PC-9 (cell line): ENCODE measurements at regions not wholly inside any gene's neighbourhood (a gene's known extent, or its start where the extent isn't known, plus 50 kb on each side); places are given as distances from the start of the nearest gene placed in this dataset.

Experiments used
- BruUV-seq: library from RNA; stranded (reverse); fragments of 400-500 nt; replicated peaks from 2 replicates; lab custom pipeline; 2021; lab: Mats Ljungman, UMichigan
- CTCF ChIA-PET: fragments of 300-600 bp; sonication (Branson Sonifier 250); formaldehyde crosslinking; loops from one replicate; lab custom pipeline; 2022; ENCODE audit warnings: antibody characterized with exemption; lab: Charles Lee
- POLR2A ChIA-PET: fragments of 300-600 bp; sonication (Branson Sonifier 250); formaldehyde crosslinking; loops from one replicate; lab custom pipeline; 2022; ENCODE audit warnings: antibody characterized with exemption; ENCODE audit not compliant: unreplicated experiment; lab: Charles Lee
- DNase-seq, 2 experiments: peaks; one replicate each; pipeline versions ENCODE4 v3.0.0 to v3.0.0-alpha.2; 2015 to 2022; ENCODE audit warnings: mixed read lengths in 1 of 2
- H2AFZ ChIP-seq: fragments of 200-600 bp; sonication (generic); 2 replicates; pipeline ENCODE4 v1.8.1; 2017; ENCODE audit warnings: antibody characterized with exemption
- H3F3A ChIP-seq: fragments of 200-600 bp; sonication (generic); 2 replicates; pipeline ENCODE4 v1.8.1; 2017; ENCODE audit warnings: antibody characterized with exemption, mild to moderate bottlenecking, low read depth; ENCODE audit not compliant: insufficient read depth
- H3K27ac ChIP-seq: fragments of 200-600 bp; sonication (generic); 2 replicates; pipeline ENCODE4 v1.6.1; 2016; ENCODE audit warnings: mixed run types
- H3K27me3 ChIP-seq: fragments of 200-600 bp; sonication (generic); 2 replicates; pipeline ENCODE4 v1.6.1; 2016; ENCODE audit warnings: low read depth, mixed run types; ENCODE audit not compliant: insufficient read depth
- H3K36me3 ChIP-seq: fragments of 200-600 bp; sonication (generic); 2 replicates; pipeline ENCODE4 v1.6.1; 2016; ENCODE audit warnings: low read depth, mixed run types
- H3K4me1 ChIP-seq: fragments of 200-600 bp; sonication (generic); replicated peaks from 2 replicates; pipeline ENCODE4 v1.6.1; 2016; ENCODE audit warnings: mixed run types; ENCODE audit not compliant: insufficient read depth
- H3K4me2 ChIP-seq: fragments of 200-600 bp; sonication (generic); 2 replicates; pipeline ENCODE4 v1.6.1; 2017; ENCODE audit warnings: mixed run types
- H3K4me3 ChIP-seq: fragments of 200-600 bp; sonication (generic); 2 replicates; pipeline ENCODE4 v1.6.1; 2016; ENCODE audit warnings: mixed run types
- H3K79me2 ChIP-seq: fragments of 200-600 bp; sonication (generic); 2 replicates; pipeline ENCODE4 v1.6.1; 2017; ENCODE audit warnings: low read depth, mixed run types
- H3K9me2 ChIP-seq: fragments of 200-600 bp; sonication (generic); 2 replicates; pipeline ENCODE4 v1.8.1; 2017; ENCODE audit warnings: mild to moderate bottlenecking; ENCODE audit not compliant: insufficient read depth
- H3K9me3 ChIP-seq: fragments of 200-600 bp; sonication (generic); 2 replicates; pipeline ENCODE4 v1.8.1; 2016; ENCODE audit warnings: low read depth; ENCODE audit not compliant: insufficient read depth
- H4K20me1 ChIP-seq: fragments of 200-600 bp; sonication (generic); 2 replicates; pipeline ENCODE4 v1.8.1; 2017; ENCODE audit not compliant: insufficient read depth
- EZH2 ChIP-seq: fragments of 200-600 bp; sonication (generic); IDR thresholded peaks from 2 replicates; pipeline ENCODE4 v1.8.0; 2017; ENCODE audit warnings: antibody characterized with exemption, low read depth
- intact Hi-C: fragments of 100-400 bp; cut with micrococcal nuclease; formaldehyde crosslinking; loops from one replicate; pipeline ENCODE4 v1.10.0; 2022; ENCODE audit not compliant: unreplicated experiment
- TF ChIP-seq, protein P1 (sequence below): fragments of 200-600 bp; sonication (generic); conservative IDR thresholded peaks from 2 replicates; pipeline ENCODE4 v1.6.1; 2017; ENCODE audit warnings: mixed run types, antibody characterized with exemption, mild to moderate bottlenecking, moderate library complexity

DNA sequence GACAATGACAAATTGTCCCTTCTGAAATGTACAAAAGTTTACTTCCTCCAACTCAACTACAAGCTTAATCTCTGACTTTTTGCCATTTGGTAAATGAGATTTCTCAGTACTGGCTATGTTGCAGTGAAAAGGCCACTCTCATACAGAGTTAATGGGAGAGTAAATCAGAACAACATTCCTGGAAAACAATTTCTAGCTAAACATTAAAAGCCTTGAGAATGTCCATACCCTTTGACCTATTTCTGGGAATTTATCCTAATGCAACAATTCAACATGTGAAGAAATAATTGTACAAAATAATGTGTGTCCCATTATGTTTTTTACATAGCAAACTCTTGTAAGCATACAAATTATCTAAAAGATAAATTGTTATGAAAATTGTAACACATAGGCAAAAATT lies 56.3 kb upstream of the SPEF2 start:
- intact Hi-C loops = no loop called here
- Histone ChIP-seq H3K9me3 (no peaks in the 10 kb centered on the region; the same call in 1 of the 2 replicates), H3K4me2 (no peak overlapping the region), H2AFZ (no peak overlapping the region), H4K20me1 (no peaks in the 10 kb centered on the region), H3K9me2 (no peaks in the 10 kb centered on the region; the same call in 1 of the 2 replicates), H3K36me3 (no peaks in the 10 kb centered on the region), H3K4me3 (no peak overlapping the region), H3K27ac (no peak overlapping the region), H3F3A (no peaks in the 10 kb centered on the region), H3K79me2 (no peaks in the 10 kb centered on the region), H3K4me1 (no peaks in the 10 kb centered on the region), H3K27me3 (no peaks in the 10 kb centered on the region)
- ChIA-PET CTCF (no interaction called here), POLR2A (no interaction called here)
- no peak for DNase-seq
- TF ChIP-seq, protein P1, sequence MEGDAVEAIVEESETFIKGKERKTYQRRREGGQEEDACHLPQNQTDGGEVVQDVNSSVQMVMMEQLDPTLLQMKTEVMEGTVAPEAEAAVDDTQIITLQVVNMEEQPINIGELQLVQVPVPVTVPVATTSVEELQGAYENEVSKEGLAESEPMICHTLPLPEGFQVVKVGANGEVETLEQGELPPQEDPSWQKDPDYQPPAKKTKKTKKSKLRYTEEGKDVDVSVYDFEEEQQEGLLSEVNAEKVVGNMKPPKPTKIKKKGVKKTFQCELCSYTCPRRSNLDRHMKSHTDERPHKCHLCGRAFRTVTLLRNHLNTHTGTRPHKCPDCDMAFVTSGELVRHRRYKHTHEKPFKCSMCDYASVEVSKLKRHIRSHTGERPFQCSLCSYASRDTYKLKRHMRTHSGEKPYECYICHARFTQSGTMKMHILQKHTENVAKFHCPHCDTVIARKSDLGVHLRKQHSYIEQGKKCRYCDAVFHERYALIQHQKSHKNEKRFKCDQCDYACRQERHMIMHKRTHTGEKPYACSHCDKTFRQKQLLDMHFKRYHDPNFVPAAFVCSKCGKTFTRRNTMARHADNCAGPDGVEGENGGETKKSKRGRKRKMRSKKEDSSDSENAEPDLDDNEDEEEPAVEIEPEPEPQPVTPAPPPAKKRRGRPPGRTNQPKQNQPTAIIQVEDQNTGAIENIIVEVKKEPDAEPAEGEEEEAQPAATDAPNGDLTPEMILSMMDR = no peak
- TF ChIP-seq EZH2 = no peak
- BruUV-seq = no TSS peak

DNA sequence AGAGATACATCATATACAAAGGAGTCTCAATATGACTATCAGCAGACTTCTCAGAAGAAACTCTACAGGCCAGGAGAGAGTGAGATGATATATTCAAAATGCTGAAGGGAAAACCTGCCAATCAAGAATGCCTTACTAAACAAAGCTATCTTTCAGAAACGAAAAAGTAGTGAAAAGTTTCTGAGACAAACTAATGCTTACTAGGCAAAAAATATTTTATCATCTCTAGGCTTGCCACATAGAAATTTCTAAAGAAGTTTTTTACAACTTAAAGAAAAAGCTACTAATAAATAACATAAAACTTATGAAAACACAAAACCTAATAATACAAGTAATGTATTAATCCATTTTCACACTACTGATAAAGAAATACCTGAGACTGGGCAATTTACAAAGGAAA lies 59.9 kb upstream of the SPEF2 start:
- TF ChIP-seq EZH2 = no peak
- TF ChIP-seq, protein P1 = no peak
- Histone ChIP-seq H3K36me3 (no peaks in the 10 kb centered on the region), H3K27me3 (no peaks in the 10 kb centered on the region), H3K4me1 (no peaks in the 10 kb centered on the region), H3K79me2 (no peaks in the 10 kb centered on the region), H3K4me3 (no peak overlapping the region), H3F3A (no peaks in the 10 kb centered on the region), H3K9me3 (no peaks in the 10 kb centered on the region; the same call in 1 of the 2 replicates), H3K9me2 (no peaks in the 10 kb centered on the region; the same call in 1 of the 2 replicates), H3K4me2 (no peak overlapping the region), H4K20me1 (no peaks in the 10 kb centered on the region), H3K27ac (no peak overlapping the region), H2AFZ (no peak overlapping the region)
- BruUV-seq = no TSS peak
- ChIA-PET CTCF (no interaction called here), POLR2A (no interaction called here)
- intact Hi-C loops = no loop called here
- DNase-seq = no peak

DNA sequence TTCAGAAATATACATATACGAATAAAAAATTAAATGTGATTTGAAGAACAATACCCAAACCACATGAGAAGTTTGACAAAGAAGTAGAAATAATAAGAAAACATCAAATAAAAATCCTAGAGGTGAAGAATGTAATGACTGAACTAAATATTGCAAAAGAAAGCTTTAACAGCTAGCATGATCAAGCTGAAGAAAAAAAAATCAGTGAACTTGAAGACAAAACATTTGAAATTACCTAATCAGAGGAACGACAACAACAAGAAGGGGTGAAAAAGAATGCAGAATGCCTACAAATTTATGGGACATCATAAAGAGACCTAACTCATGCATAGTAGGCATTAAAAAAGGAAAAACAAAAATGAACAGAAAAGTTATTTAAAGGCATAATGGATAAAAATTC lies 60.5 kb upstream of the SPEF2 start:
- Histone ChIP-seq H3K27me3 (no peaks in the 10 kb centered on the region), H3K9me3 (no peaks in the 10 kb centered on the region; the same call in 1 of the 2 replicates), H3K4me1 (no peaks in the 10 kb centered on the region), H3K4me2 (no peak overlapping the region), H3K4me3 (no peak overlapping the region), H3K9me2 (no peaks in the 10 kb centered on the region; the same call in 1 of the 2 replicates), H2AFZ (no peak overlapping the region), H4K20me1 (no peaks in the 10 kb centered on the region), H3F3A (no peaks in the 10 kb centered on the region), H3K79me2 (no peaks in the 10 kb centered on the region), H3K27ac (no peak overlapping the region), H3K36me3 (no peaks in the 10 kb centered on the region)
- TF ChIP-seq, protein P1 = no peak
- TF ChIP-seq EZH2 = no peak
- CTCF ChIA-PET = no interaction called here
- intact Hi-C loops = no loop called here
- DNase-seq = no peak
- BruUV-seq = no TSS peak
- POLR2A ChIA-PET = no interaction called here
